ENCODE measurements at regions not wholly inside any gene's neighbourhood (a gene's known extent, or its start where the extent isn't known, plus 50 kb on each side); places are given as distances from the start of the nearest gene placed in this dataset.

DNA sequence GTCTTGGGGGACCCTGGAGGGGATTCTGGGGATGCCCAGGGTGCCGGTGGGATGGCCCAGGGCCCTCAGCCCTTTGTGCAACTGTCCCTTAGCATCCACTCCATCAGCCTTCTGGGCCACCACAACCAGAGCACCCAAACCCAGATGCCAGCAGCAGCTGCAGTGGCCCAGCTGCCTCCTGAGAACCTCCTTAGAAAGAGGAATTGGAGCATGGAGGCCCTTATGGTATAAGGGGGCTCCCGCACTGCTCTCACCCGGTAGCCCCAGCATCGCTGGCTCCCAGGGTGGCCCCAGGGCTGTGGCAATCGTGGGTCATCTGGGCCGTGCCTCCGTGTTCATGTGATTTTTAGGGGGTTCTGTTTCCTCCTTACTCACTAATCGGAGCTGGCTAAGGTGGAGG is 463.3 kb downstream of the ICE1 start:
- Histone ChIP-seq H3K79me2 (ENCODE audit: insufficient read depth, low read length) (no peaks in the 10 kb centered on the region), H3K23me2 (ENCODE audit: insufficient read length, low read depth, low read length, poor library complexity, severe bottlenecking) (no peaks in the 10 kb centered on the region), H3K23ac (ENCODE audit: insufficient read length, low read depth, low read length) (no peak overlapping the region), H2BK120ac (ENCODE audit: low read depth, low read length, poor library complexity, severe bottlenecking) (no peak overlapping the region), H3T11ph (ENCODE audit: low read length) (no peak overlapping the region), H2BK5ac (ENCODE audit: insufficient read length, low read length) (no peak overlapping the region), H3K4me2 (ENCODE audit: insufficient read depth, insufficient read length, low read length) (no peak overlapping the region), H3K4me1 (ENCODE audit: insufficient read depth, low read length) (no peaks in the 10 kb centered on the region), H3K27ac (ENCODE audit: insufficient read length, low read depth, low read length) (no peak overlapping the region), H3K9ac (ENCODE audit: extremely low read depth, insufficient read length, low read length) (no peak overlapping the region), H2BK15ac (ENCODE audit: low read depth, low read length) (no peak overlapping the region), H2AK5ac (ENCODE audit: insufficient read length, low read length) (no peak overlapping the region), H3K18ac (ENCODE audit: insufficient read length, low read depth, low read length) (no peak overlapping the region), H4K20me1 (ENCODE audit: control insufficient read depth, insufficient read depth, insufficient read length) (no peaks in the 10 kb centered on the region), H4K91ac (ENCODE audit: insufficient read length, low read depth, low read length) (no peak overlapping the region), H2BK12ac (ENCODE audit: insufficient read length, low read depth, low read length) (no peak overlapping the region), H2AFZ (ENCODE audit: low read length) (no peak overlapping the region), H4K8ac (replicated peaks; ENCODE audit: insufficient read length, low read depth, low read length) (no peak overlapping the region), H3K27me3 (ENCODE audit: insufficient read depth, low read length) (no peaks in the 10 kb centered on the region), H3K14ac (ENCODE audit: insufficient read depth, low read length) (no peak overlapping the region), H4K5ac (ENCODE audit: insufficient read length, low read depth, low read length) (no peak overlapping the region), H3K4ac (ENCODE audit: low read depth, low read length) (no peak overlapping the region), H3K56ac (ENCODE audit: insufficient read length, low read depth, low read length) (no peak overlapping the region), H3K79me1 (ENCODE audit: insufficient read depth, low read depth, low read length, poor library complexity, severe bottlenecking) (no peaks in the 10 kb centered on the region), H3K9me3 (ENCODE audit: control insufficient read depth, low read depth, low read length) (no peaks in the 10 kb centered on the region), H2BK20ac (ENCODE audit: low read depth, low read length, poor library complexity, severe bottlenecking) (no peak overlapping the region)
- TF ChIP-seq CTCF (conservative IDR thresholded peaks at IDR 0.05) = no peak
- no peaks in the 10 kb centered on the region for H3K36me3 Mint-ChIP-seq (ENCODE audit: insufficient read depth in 1 of 3, low read depth in 3 of 3)
- H3K4me3 Mint-ChIP-seq = no peak overlapping the region
- WGBS (ENCODE audit: extremely low coverage, insufficient read length, low lambda C conversion rate) = no CpG with 5 or more reads among the region's 8 CpGs
- peaks cover 0 to 2% of the 10 kb centered on the region in 2 experiments; a peak in 1 of 4 replicates for H3K4me1 Mint-ChIP-seq
- no peaks in the 10 kb centered on the region for H3K9me3 Mint-ChIP-seq
- H3K27ac Mint-ChIP-seq = no peak overlapping the region
- H3K27me3 Mint-ChIP-seq (ENCODE audit: low read depth) = peaks cover 16% of the 10 kb centered on the region
- no peak for DNase-seq
